Lower lobe of right lung (tissue), 2 donors: ENCODE measurements at regions not wholly inside any gene's neighbourhood (a gene's known extent, or its start where the extent isn't known, plus 50 kb on each side); places are given as distances from the start of the nearest gene placed in this dataset.
"Not testable (repeated sequence)": the region's sequence is repeated elsewhere in the genome, so short reads cannot be mapped to it uniquely, and the experiment has no call there.

Experiments
- ATAC-seq, 2 donors: fragments of 200-7000 bp; cut with Tn5 transposase; one replicate each; pipeline ENCODE4 v1.9.1; 2020 to 2022; ENCODE audit warnings: mild to moderate bottlenecking in 2 of 2, moderate library complexity in 2 of 2
- DNase-seq: peaks from one replicate; pipeline ENCODE4 v3.0.0-alpha.2; 2020
- H3K27ac ChIP-seq: fragments of 200-600 bp; one replicate; pipeline ENCODE4 v1.8.0; 2022
- H3K27me3 ChIP-seq: fragments of 200-600 bp; one replicate; pipeline ENCODE4 v1.8.0; 2022; ENCODE audit warnings: low read depth
- H3K36me3 ChIP-seq: fragments of 200-600 bp; one replicate; pipeline ENCODE4 v1.8.0; 2022; ENCODE audit warnings: mild to moderate bottlenecking
- H3K4me1 ChIP-seq: fragments of 200-600 bp; one replicate; pipeline ENCODE4 v1.8.0; 2022
- H3K4me3 ChIP-seq: fragments of 200-600 bp; one replicate; pipeline ENCODE4 v1.8.0; 2022; ENCODE audit warnings: mild to moderate bottlenecking
- H3K9me3 ChIP-seq: fragments of 200-600 bp; one replicate; pipeline ENCODE4 v1.8.0; 2022
- CTCF ChIP-seq: fragments of 200-600 bp; IDR thresholded peaks from one replicate; pipeline ENCODE4 v1.8.0; 2022; ENCODE audit warnings: antibody characterized with exemption, mild to moderate bottlenecking
- intact Hi-C: fragments of 100-400 bp; cut with DNase I; formaldehyde crosslinking; loops from one replicate; pipeline ENCODE4 v1.11.0; 2022
- donor health status: DM: no; HTN: yes; CAD: no; lungs with severe emphysema.

GRCh38 chr21:14050121-14050520 is 160.6 kb downstream of the LIPI start:
- intact Hi-C loops = no loop called here
- no peak for ATAC-seq
- TF ChIP-seq CTCF = no peak
- H3K9me3 ChIP-seq = no peaks in the 10 kb centered on the region
- H3K36me3 ChIP-seq = no peaks in the 10 kb centered on the region
- DNase-seq = no peak
- H3K4me1 ChIP-seq = no peaks in the 10 kb centered on the region
- H3K4me3 ChIP-seq = no peak overlapping the region
- H3K27ac ChIP-seq = no peak overlapping the region
- H3K27me3 ChIP-seq = no peaks in the 10 kb centered on the region

GRCh38 chr21:14046401-14046800 is 164.4 kb downstream of the LIPI start:
- H3K4me1 ChIP-seq = no peaks in the 10 kb centered on the region
- ATAC-seq (no peak), DNase-seq (no peak)
- no peak overlapping the region for H3K4me3 ChIP-seq
- H3K27me3 ChIP-seq = no peaks in the 10 kb centered on the region
- no peak for TF ChIP-seq CTCF
- intact Hi-C loops = no loop called here
- H3K27ac ChIP-seq = no peak overlapping the region
- H3K36me3 ChIP-seq = no peaks in the 10 kb centered on the region
- no peaks in the 10 kb centered on the region for H3K9me3 ChIP-seq

DNA sequence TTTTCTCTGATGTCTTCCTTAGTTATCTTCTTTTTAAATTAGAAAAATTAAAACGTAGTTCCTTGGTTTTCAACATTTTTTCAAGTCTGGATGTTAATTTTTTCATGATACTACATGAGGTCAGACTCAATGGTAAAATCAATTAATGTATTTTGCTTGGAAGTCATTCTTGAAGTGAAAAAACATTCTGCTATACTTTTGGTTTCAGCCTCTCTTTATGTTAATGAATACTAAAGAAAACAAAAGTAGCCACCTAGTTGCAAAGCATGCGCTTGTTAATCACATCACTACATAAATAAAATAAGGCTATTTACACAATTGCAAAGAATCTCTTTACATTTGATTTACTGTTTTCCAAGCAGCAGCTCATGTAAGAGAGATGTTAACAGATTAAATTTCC is 170.4 kb downstream of the LIPI start:
- Histone ChIP-seq H3K27me3 (no peaks in the 10 kb centered on the region), H3K36me3 (no peaks in the 10 kb centered on the region), H3K9me3 (no peaks in the 10 kb centered on the region), H3K27ac (no peak overlapping the region), H3K4me3 (no peak overlapping the region), H3K4me1 (no peaks in the 10 kb centered on the region)
- no peak for ATAC-seq
- intact Hi-C loops = no loop called here
- no peak for DNase-seq
- TF ChIP-seq CTCF = no peak

DNA sequence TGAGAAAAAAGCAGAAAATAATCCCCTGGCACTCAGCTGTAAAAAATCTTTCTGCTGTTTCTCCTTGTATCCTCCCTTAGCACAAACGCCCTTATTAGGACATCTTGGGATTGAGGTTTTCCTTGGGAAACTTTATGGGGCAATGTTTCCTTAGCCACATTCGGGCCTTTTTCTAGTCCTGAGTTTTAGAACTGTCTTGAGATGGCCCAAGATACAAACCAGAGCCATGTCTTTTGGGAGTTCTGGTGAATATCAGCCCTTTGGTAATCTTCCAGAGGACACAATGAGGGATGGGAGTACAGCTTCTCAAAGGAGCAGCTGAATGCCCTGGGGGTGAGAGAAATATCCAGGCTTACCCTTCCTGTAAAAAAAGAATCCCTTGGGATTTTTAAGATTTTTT is 182.1 kb downstream of the LIPI start:
- H3K9me3 ChIP-seq, DNase-seq, H3K27ac ChIP-seq, H3K4me3 ChIP-seq, intact Hi-C loops, H3K36me3 ChIP-seq, H3K4me1 ChIP-seq, ATAC-seq, H3K27me3 ChIP-seq: not testable (repeated sequence)

GRCh38 chr21:14027235-14027869 is 183.4 kb downstream of the LIPI start:
- ATAC-seq = peak; percentile 99
- H3K9me3 ChIP-seq, H3K27ac ChIP-seq, H3K36me3 ChIP-seq, intact Hi-C loops, H3K4me1 ChIP-seq, H3K27me3 ChIP-seq: not testable (repeated sequence)
- peak overlapping the region; percentile 57 for H3K4me3 ChIP-seq
- peak; percentile 85 for DNase-seq

DNA sequence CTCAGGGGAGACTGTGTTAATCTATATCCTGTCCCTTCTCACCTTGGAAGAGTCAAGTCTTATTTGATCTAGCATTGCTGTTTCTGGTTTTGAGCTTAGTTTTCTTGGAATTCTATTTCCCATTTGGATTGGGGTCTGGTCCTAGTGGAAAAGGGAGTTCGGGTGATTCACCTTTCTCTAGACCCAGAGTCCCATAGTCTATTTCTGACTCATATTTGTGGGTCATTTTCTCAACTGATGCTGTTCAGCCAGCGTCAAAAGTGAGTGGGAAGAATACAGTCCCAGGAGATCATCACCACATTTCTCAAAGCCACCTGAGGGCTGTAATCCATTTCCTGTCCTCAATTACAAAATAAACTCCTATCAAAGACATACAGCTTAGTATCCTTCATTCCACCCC is 190.6 kb downstream of the LIPI start:
- DNase-seq, H3K9me3 ChIP-seq, intact Hi-C loops, H3K4me1 ChIP-seq, ATAC-seq, H3K36me3 ChIP-seq, H3K27ac ChIP-seq, H3K27me3 ChIP-seq, H3K4me3 ChIP-seq: not testable (repeated sequence)

- H3K27me3 ChIP-seq, DNase-seq, H3K27ac ChIP-seq, H3K4me1 ChIP-seq, H3K36me3 ChIP-seq, H3K9me3 ChIP-seq, intact Hi-C loops, H3K4me3 ChIP-seq: not testable (repeated sequence)
- peak in 1 of 2 donors; percentile 13 for ATAC-seq
Measured at GRCh38 chr21:14015841-14016240, 194.9 kb downstream of the LIPI start.

GRCh38 chr21:14013623-14014498 is 196.9 kb downstream of the LIPI start:
- H3K27ac ChIP-seq, ATAC-seq, intact Hi-C loops, H3K9me3 ChIP-seq, H3K4me1 ChIP-seq, H3K27me3 ChIP-seq, DNase-seq, H3K36me3 ChIP-seq, H3K4me3 ChIP-seq: not testable (repeated sequence)
